EL (cell line): ENCODE measurements at regions not wholly inside any gene's neighbourhood (a gene's known extent, or its start where the extent isn't known, plus 50 kb on each side); places are given as distances from the start of the nearest gene placed in this dataset.
"Not testable (repeated sequence)": the region's sequence is repeated elsewhere in the genome, so short reads cannot be mapped to it uniquely, and the experiment has no call there.

ENCODE experiments used
- DNase-seq: peaks from one replicate; pipeline ENCODE4 v3.0.0-alpha.2; 2016

- not testable (repeated sequence) for DNase-seq
Measured at GRCh38 chr5:100379254-100379858, 155.8 kb upstream of the FAM174A start.

GRCh38 chr5:100364757-100365478 is 170.3 kb upstream of the FAM174A start:
- DNase-seq: not testable (repeated sequence)

- not testable (repeated sequence) for DNase-seq
Measured at GRCh38 chr5:100364343-100364742, 170.8 kb upstream of the FAM174A start.

GRCh38 chr5:100359998-100360397 is 175.2 kb upstream of the FAM174A start:
- not testable (repeated sequence) for DNase-seq

GRCh38 chr5:100346269-100346668 is 188.9 kb upstream of the FAM174A start:
- DNase-seq: not testable (repeated sequence)

- not testable (repeated sequence) for DNase-seq
Measured at GRCh38 chr5:100341485-100341884, 193.7 kb upstream of the FAM174A start.

GRCh38 chr5:100322483-100322882 is 212.7 kb upstream of the FAM174A start:
- no peak for DNase-seq

- no peak for DNase-seq
Measured at GRCh38 chr5:100319885-100320284, 215.3 kb upstream of the FAM174A start.

- no peak for DNase-seq
Measured at GRCh38 chr5:100313657-100314056, 221.5 kb upstream of the FAM174A start.

- DNase-seq: no peak
Measured at GRCh38 chr5:100311806-100312205, 223.4 kb upstream of the FAM174A start.

GRCh38 chr5:100306000-100306399 is 229.2 kb upstream of the FAM174A start:
- DNase-seq: no peak

- DNase-seq: no peak
Measured at GRCh38 chr5:100303216-100303615, 232.0 kb upstream of the FAM174A start.

GRCh38 chr5:100299261-100299660 is 235.9 kb upstream of the FAM174A start:
- no peak for DNase-seq

GRCh38 chr5:100276071-100276470 is 259.1 kb upstream of the FAM174A start:
- DNase-seq: no peak

- no peak for DNase-seq
Measured at GRCh38 chr5:100275631-100276030, 259.5 kb upstream of the FAM174A start.

- DNase-seq: no peak
Measured at GRCh38 chr5:100273846-100274580, 261.2 kb upstream of the FAM174A start.

GRCh38 chr5:100270023-100270771 is 265.0 kb upstream of the FAM174A start:
- DNase-seq: no peak

- DNase-seq: no peak
Measured at GRCh38 chr5:100260968-100261367, 274.2 kb upstream of the FAM174A start.

GRCh38 chr5:100252944-100253343 is 282.2 kb upstream of the FAM174A start:
- no peak for DNase-seq

- DNase-seq: no peak
Measured at GRCh38 chr5:100252037-100252436, 283.1 kb upstream of the FAM174A start.

GRCh38 chr5:100249884-100250269 is 285.3 kb upstream of the FAM174A start:
- no peak for DNase-seq

GRCh38 chr5:100249211-100249883 is 285.8 kb upstream of the FAM174A start:
- DNase-seq: no peak

GRCh38 chr5:100232736-100233135 is 302.4 kb upstream of the FAM174A start:
- DNase-seq: no peak
